ENCODE measurements at regions not wholly inside any gene's neighbourhood (a gene's known extent, or its start where the extent isn't known, plus 50 kb on each side); places are given as distances from the start of the nearest gene placed in this dataset.
A peak's percentile ranks its signal among the peaks of the same experiment; 100 is the strongest.

DNA sequence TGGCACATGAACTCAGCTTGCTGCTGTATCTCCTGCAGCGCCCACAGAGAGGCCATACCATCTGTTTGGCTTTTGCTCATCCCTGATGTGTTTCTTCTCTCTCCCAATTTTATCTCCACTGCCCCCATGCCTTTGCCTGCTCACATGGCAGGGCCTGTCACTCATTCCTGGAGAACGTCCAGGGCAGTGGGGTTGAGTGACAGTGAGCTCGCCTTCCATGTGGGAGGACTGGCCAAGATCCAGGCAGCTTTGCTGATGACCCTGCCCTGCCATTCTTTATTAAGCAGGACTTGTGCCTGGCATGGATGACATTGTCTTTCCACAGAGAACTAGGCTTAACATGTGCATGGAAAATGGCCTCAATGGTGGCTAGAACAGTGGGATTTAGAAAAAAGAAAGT, 230.5 kb upstream of the THSD7B start:
- Mint-ChIP-seq H3K27me3 (peaks cover 19 to 23% (median 21%) of the 10 kb centered on the region in 3 donors), H3K4me3 (no peak overlapping the region), H3K9me3 (peaks cover 0 to 11% (median 2%) of the 10 kb centered on the region in 7 donors), H3K27ac (no peak overlapping the region), H3K36me3 (peaks cover 0 to 5% of the 10 kb centered on the region in 2 donors), H3K4me1 (no peaks in the 10 kb centered on the region)
- ATAC-seq (ENCODE audit: low read depth in 2 of 2): no peak
- no peak for DNase-seq

DNA sequence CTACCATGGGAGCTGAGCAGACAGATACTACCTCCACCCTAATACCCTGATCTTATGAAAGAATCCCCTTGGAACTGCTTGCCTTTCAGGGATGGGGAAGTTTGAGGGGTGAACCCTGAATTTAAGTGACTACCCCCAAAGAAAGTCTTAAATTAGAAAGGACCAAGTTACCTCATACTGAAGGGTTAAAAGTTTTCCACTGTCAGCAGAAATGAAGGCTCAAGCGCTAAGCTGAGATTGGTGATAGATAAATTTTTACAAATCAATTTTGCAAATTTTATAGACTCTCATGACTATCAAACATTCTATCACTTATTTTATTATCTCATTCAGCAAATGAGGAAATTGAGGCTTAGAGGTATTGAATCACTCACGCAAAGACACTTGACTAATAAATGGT, 233.2 kb upstream of the THSD7B start:
- no peaks in the 10 kb centered on the region for H3K4me1 Mint-ChIP-seq

DNA sequence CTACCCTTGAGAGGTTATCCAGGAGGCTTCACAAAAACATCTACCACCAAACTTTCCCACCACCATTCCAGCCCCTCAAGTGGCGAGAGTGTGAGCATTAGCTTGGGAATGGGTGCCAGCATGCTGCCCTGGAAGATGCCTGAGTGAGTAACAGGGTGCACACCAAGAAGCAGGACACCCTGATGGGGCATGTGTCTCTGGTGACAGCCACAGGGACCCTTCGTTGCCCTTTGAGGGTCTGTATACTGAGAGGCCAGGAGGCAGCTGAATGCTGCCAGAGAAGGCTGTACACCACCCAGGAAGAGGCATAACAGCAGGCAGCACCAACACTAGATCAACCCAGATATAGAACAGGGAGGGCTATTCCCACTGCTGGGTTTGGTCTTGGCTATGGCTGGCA, 233.6 kb upstream of the THSD7B start:
- Mint-ChIP-seq H3K27me3 (peaks cover 18 to 37% (median 34%) of the 10 kb centered on the region in 3 donors), H3K4me1 (no peaks in the 10 kb centered on the region), H3K9me3 (peaks cover 0 to 14% (median 2%) of the 10 kb centered on the region in 7 donors), H3K36me3 (peaks cover 0 to 7% of the 10 kb centered on the region in 2 donors), H3K4me3 (no peak overlapping the region), H3K27ac (no peak overlapping the region)
- DNase-seq (no peak), ATAC-seq (ENCODE audit: low read depth in 2 of 2) (no peak)

More for the DNA sequence above, 233.2 kb upstream of the THSD7B start:
- no peak for DNase-seq
- H3K4me3 Mint-ChIP-seq: no peak overlapping the region
- H3K9me3 Mint-ChIP-seq: peaks cover 0 to 17% (median 2%) of the 10 kb centered on the region in 7 donors
- no peak for ATAC-seq (ENCODE audit: low read depth in 2 of 2)
- peaks cover 0 to 9% of the 10 kb centered on the region in 2 donors for H3K36me3 Mint-ChIP-seq
- H3K27ac Mint-ChIP-seq: no peak overlapping the region
- H3K27me3 Mint-ChIP-seq: peaks cover 18 to 36% (median 35%) of the 10 kb centered on the region in 3 donors

DNA sequence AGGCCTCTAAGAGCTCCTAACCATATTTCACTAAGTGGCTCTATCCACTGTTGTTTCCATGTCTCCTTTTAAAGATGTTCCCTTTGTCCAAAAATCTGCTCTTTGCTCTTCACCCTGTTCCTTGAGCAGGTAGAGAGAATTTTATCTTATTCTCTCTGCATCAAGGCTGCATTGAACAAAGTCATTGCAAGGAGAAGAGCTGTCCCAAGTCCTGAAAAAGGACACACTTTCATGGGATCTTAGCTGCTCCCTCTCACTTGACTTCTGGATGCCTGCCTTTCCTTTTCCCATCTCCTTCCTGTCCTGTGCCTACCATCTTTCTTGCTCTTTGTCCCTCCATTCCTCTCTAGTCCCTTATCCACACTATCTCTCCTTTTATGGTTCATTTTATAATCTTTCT, 235.2 kb upstream of the THSD7B start:
- no peak for DNase-seq
- H3K27ac Mint-ChIP-seq: no peak overlapping the region

DNA sequence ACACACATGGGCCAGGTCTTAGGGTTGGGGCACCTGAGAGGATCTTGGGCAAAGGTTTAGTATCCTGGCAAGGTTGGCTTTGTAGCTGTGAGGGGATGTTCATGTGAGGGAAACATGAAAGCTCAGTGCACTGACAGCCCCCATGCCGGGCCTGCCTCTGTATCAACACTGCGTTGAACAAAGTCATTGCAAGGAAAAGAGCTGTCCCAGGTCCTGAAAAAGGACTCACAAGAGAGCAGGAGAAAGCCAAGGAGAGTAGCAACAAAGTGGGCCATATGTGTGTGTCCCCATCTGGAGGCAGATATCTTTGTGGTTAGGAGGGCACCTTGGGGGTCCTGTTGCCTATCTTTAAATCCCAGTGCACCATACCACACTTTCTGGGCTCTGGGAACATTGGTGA, 237.8 kb upstream of the THSD7B start:
- no peak overlapping the region for H3K4me3 Mint-ChIP-seq
- peaks cover 0 to 7% of the 10 kb centered on the region in 2 donors for H3K36me3 Mint-ChIP-seq
- H3K27ac Mint-ChIP-seq: no peak overlapping the region
- peaks cover 12 to 32% (median 30%) of the 10 kb centered on the region in 3 donors for H3K27me3 Mint-ChIP-seq
- ATAC-seq (ENCODE audit: low read depth in 2 of 2) (no peak), DNase-seq (no peak)
- no peaks in the 10 kb centered on the region for H3K4me1 Mint-ChIP-seq
- H3K9me3 Mint-ChIP-seq: peaks cover 0 to 14% (median 0%) of the 10 kb centered on the region in 7 donors

More for the DNA sequence above, 235.2 kb upstream of the THSD7B start:
- peaks cover 0 to 14% (median 2%) of the 10 kb centered on the region in 7 donors for H3K9me3 Mint-ChIP-seq
- H3K27me3 Mint-ChIP-seq: peaks cover 12 to 35% (median 34%) of the 10 kb centered on the region in 3 donors
- no peak for ATAC-seq (ENCODE audit: low read depth in 2 of 2)
- H3K4me3 Mint-ChIP-seq: no peak overlapping the region
- no peaks in the 10 kb centered on the region for H3K4me1 Mint-ChIP-seq
- peaks cover 0 to 7% of the 10 kb centered on the region in 2 donors for H3K36me3 Mint-ChIP-seq

DNA sequence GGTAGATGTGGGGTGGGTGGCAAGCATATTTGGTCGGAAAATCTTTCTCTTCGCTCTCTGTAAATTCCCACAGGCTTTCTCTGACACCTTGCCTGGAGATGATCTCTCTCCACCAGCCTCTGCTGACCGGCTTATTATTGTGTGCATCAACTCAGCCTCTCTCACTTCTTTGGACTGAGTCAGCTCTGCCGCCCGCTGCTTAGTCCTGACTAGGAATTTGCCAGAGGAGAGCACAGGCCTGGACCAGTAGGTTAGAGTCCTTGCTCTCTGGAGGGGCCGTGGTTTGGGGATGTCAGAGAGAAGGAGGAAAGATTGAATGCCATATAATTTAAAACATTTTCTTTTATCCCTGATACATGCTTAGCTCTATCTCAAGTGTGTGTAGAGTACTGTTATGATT, 242.6 kb upstream of the THSD7B start:
- no peaks in the 10 kb centered on the region for H3K4me1 Mint-ChIP-seq
- peak overlapping the region in 1 of 6 donors; percentile 23 for H3K27ac Mint-ChIP-seq
- H3K36me3 Mint-ChIP-seq: no peaks in the 10 kb centered on the region

DNA sequence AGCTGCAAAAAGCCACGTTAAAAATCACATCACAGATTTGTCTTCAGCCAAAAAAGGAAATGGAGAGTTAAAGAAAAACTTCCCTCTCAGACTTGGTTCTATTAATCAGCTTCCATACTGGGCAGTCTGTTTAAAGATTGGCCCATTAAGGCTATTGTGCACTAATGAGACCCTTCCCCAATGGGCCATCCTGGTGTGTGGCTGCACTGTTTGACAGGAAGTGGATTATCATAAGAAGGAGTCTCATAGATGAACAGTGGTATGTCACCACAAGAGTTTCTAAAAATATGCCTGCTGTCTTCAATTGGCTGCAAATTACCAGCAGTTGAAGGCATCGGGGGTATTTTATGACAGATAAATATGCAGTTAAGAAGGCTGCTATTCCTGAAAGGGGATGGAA, 247.6 kb upstream of the THSD7B start:
- no peak overlapping the region for H3K27ac Mint-ChIP-seq
- H3K4me3 Mint-ChIP-seq: no peak overlapping the region
- H3K4me1 Mint-ChIP-seq: no peaks in the 10 kb centered on the region
- H3K9me3 Mint-ChIP-seq: peaks cover 0 to 7% (median 0%) of the 10 kb centered on the region in 7 donors
- H3K36me3 Mint-ChIP-seq: no peaks in the 10 kb centered on the region
- ATAC-seq (ENCODE audit: low read depth in 2 of 2) (no peak), DNase-seq (no peak)
- H3K27me3 Mint-ChIP-seq: peaks cover 27 to 47% (median 34%) of the 10 kb centered on the region in 3 donors

More for the DNA sequence above, 242.6 kb upstream of the THSD7B start:
- Mint-ChIP-seq H3K4me3 (no peak overlapping the region), H3K27me3 (peaks cover 10 to 14% (median 12%) of the 10 kb centered on the region in 3 donors), H3K9me3 (no peaks in the 10 kb centered on the region)
- DNase-seq: no peak
- no peak for ATAC-seq (ENCODE audit: low read depth in 2 of 2)

DNA sequence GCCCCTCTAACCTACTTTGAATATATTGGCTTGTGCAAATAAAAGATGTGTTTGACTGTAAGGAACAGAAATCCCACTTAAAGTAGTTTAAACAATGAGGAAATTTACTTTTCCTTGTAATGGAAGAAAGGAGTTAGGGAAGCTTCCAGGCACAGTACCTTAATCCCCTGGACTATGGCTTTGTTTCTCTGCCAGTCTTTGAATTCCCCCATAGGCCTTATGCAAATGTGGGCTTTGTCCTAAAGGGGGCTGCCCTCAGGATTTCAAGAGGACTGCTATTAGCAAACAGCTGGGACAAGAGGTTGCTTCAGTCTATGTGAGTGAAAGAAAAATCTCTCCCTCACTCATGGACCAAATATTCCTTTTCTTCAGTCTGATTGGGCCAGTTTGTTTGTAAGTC, 255.1 kb upstream of the THSD7B start:
- Mint-ChIP-seq H3K9me3 (peaks cover 0 to 10% (median 0%) of the 10 kb centered on the region in 7 donors), H3K27me3 (peaks cover 14 to 37% (median 25%) of the 10 kb centered on the region in 3 donors), H3K4me3 (no peak overlapping the region), H3K27ac (no peak overlapping the region), H3K36me3 (no peaks in the 10 kb centered on the region), H3K4me1 (no peaks in the 10 kb centered on the region)
- ATAC-seq (ENCODE audit: low read depth in 2 of 2): no peak
- no peak for DNase-seq

DNA sequence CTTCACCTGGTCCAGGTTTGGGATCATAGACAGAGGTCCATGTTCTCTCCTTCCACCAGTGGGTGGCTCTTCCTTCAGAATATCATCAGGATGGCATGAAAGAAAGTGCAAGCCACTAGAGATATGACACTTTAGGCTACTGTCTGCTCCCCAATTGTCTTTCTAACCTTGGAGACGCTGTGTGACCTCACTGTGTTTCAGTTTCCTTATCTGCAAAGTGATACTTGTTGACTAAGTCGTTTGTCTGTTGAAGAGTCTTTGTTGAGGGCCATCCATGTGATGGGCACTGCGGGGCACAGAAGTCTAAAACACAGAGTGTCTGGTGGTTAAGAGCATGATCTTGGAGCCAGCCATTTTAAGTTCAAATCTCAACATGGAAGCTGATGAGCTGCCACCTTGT, 259.9 kb upstream of the THSD7B start:
- DNase-seq: no peak
- H3K27ac Mint-ChIP-seq: no peak overlapping the region
- peaks cover 5 to 20% (median 6%) of the 10 kb centered on the region in 3 donors for H3K27me3 Mint-ChIP-seq
- no peak for ATAC-seq (ENCODE audit: low read depth in 2 of 2)
- peaks cover 0 to 2% (median 0%) of the 10 kb centered on the region in 7 donors for H3K9me3 Mint-ChIP-seq
- H3K4me1 Mint-ChIP-seq: no peaks in the 10 kb centered on the region
- H3K4me3 Mint-ChIP-seq: no peak overlapping the region
- H3K36me3 Mint-ChIP-seq: no peaks in the 10 kb centered on the region

DNA sequence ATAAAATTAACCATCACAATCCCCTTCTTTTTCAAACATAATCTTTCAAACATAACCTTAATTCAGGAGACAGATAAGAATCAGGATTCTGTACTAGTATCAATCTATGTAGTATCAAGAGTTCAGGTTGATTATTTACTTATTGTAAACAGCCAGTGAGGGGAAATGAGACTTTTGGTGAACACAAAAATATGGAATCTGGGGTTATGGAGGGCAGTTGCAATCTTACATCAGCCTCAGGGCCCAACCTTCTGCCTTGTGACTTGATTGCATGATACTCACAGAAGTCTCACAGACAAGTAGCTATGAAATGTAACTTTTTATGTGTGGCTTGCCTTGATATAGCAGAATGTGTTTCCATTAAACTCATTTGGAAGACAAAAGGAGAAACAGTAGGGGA, 262.7 kb upstream of the THSD7B start:
- Mint-ChIP-seq H3K27me3 (peaks cover 0 to 14% (median 0%) of the 10 kb centered on the region in 3 donors), H3K9me3 (peaks cover 0 to 2% (median 0%) of the 10 kb centered on the region in 7 donors), H3K4me1 (no peaks in the 10 kb centered on the region), H3K4me3 (no peak overlapping the region), H3K36me3 (no peaks in the 10 kb centered on the region), H3K27ac (no peak overlapping the region)
- ATAC-seq (ENCODE audit: low read depth in 2 of 2) (no peak), DNase-seq (no peak)

DNA sequence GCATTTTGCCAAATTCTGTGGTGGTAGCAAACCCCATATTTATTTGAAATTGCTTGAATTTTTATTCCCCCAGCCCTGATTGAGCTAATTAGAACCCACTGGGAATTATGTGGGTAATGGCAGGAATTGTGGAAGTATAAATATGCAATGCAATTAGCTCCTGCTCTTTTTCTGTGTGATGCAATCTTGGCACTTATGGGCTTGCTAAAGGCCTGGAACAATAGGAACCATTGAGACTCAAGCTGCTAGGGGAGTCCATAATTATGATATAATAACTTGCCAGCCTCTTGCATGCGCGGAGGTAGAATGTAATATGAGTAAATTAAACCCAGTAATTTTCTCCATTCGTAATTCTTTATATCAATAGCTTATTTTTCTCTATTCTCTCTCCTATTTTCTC, 267.6 kb upstream of the THSD7B start:
- no peak overlapping the region for H3K4me3 Mint-ChIP-seq
- H3K27ac Mint-ChIP-seq: no peak overlapping the region
- peaks cover 0 to 14% (median 4%) of the 10 kb centered on the region in 7 donors for H3K9me3 Mint-ChIP-seq
- peaks cover 8 to 23% (median 14%) of the 10 kb centered on the region in 3 donors for H3K27me3 Mint-ChIP-seq
- H3K4me1 Mint-ChIP-seq: peaks cover 0 to 3% (median 0%) of the 10 kb centered on the region in 3 donors
- ATAC-seq (ENCODE audit: low read depth in 2 of 2): no peak
- DNase-seq: no peak
- H3K36me3 Mint-ChIP-seq: peaks cover 0 to 5% of the 10 kb centered on the region in 2 donors

DNA sequence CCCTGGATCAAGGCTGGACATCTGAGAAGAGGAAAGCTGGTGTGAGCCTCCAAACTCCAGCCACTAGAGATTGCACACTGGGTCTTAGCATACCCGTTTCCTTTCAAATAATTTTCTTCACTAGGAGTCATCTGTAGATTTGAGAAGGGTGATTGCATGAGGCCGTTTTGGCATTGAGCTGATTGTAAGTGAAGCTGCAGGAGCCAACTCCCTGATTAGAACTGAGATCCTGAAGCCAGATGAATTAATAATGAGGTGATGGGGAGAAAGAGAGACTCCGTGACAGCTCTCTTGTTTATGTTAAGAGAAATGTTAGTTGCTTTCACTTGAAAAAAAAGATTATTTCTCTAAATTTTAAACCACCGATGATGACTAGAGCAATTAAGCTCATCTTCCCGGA, 268.4 kb upstream of the THSD7B start:
- no peak for ATAC-seq (ENCODE audit: low read depth in 2 of 2)
- H3K27ac Mint-ChIP-seq: no peak overlapping the region
- peaks cover 8 to 26% (median 17%) of the 10 kb centered on the region in 3 donors for H3K27me3 Mint-ChIP-seq
- H3K36me3 Mint-ChIP-seq: peaks cover 2 to 5% of the 10 kb centered on the region in 2 donors
- no peak overlapping the region for H3K4me3 Mint-ChIP-seq
- no peak for DNase-seq
- peaks cover 0 to 3% (median 0%) of the 10 kb centered on the region in 3 donors for H3K4me1 Mint-ChIP-seq
- peaks cover 1 to 20% (median 7%) of the 10 kb centered on the region in 7 donors for H3K9me3 Mint-ChIP-seq

DNA sequence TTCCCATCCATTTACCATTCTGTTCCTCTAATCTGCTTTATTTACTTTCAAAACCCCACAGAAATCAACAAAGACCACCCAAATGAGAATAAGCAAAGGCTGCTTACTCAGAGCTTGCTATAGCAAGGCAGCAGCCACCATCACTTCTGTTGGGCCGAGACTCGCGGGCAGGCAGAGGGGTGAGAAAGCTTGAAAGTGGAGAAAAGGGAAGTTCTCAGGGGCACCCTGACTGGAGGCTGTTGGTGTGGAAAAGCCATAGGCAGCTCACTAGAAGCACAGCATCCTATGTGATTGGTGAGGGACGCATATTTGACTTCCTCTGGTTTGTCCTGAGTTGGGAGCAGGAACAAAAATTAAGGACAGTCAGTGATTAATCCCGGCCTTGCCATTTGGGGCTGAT, 269.7 kb upstream of the THSD7B start:
- no peak overlapping the region for H3K4me3 Mint-ChIP-seq
- peaks cover 16 to 33% (median 30%) of the 10 kb centered on the region in 3 donors for H3K27me3 Mint-ChIP-seq
- DNase-seq (no peak), ATAC-seq (ENCODE audit: low read depth in 2 of 2) (no peak)
- H3K4me1 Mint-ChIP-seq: peaks cover 0 to 3% (median 0%) of the 10 kb centered on the region in 3 donors
- H3K9me3 Mint-ChIP-seq: peaks cover 4 to 28% (median 10%) of the 10 kb centered on the region in 7 donors
- no peak overlapping the region for H3K27ac Mint-ChIP-seq
- H3K36me3 Mint-ChIP-seq: peaks cover 5 to 10% of the 10 kb centered on the region in 2 donors

DNA sequence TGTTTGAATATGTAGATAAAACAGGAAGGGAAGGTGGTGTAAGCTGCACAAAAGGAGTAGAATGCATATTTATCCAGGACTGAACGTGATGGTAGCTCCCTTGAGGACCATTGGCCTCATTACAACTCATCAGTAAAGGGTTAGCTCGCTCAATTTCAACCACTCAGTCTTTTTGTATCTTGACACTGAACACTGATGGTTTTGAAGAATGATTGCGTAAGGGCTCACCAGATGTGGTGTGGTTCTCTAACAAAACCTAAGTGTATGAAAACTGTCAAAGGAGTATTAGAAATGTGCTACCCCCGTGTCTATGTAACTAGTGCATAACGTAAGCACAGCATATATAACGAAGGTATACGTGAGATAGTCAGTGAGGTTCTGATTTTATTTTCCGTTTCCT, 272.4 kb upstream of the THSD7B start:
- DNase-seq (no peak), ATAC-seq (ENCODE audit: low read depth in 2 of 2) (no peak)
- peaks cover 0 to 3% (median 0%) of the 10 kb centered on the region in 3 donors for H3K4me1 Mint-ChIP-seq
- H3K9me3 Mint-ChIP-seq: peaks cover 7 to 37% (median 11%) of the 10 kb centered on the region in 7 donors
- H3K36me3 Mint-ChIP-seq: peaks cover 5 to 10% of the 10 kb centered on the region in 2 donors
- peaks cover 16 to 32% (median 27%) of the 10 kb centered on the region in 3 donors for H3K27me3 Mint-ChIP-seq
- H3K4me3 Mint-ChIP-seq: no peak overlapping the region
- H3K27ac Mint-ChIP-seq: no peak overlapping the region

Data from naive B cell (primary cell).